Coronary artery (tissue), 2 donors: ENCODE measurements at regions not wholly inside any gene's neighbourhood (a gene's known extent, or its start where the extent isn't known, plus 50 kb on each side); places are given as distances from the start of the nearest gene placed in this dataset.
A peak's percentile ranks its signal among the peaks of the same experiment; 100 is the strongest.

Experiments used
- DNase-seq: peaks from one replicate; pipeline ENCODE4 v3.0.0-alpha.2; 2017; ENCODE audit warnings: low spot score
- H3K27ac ChIP-seq, 2 donors: fragments of 200-600 bp; sonication (generic); one replicate each; pipeline ENCODE4 v1.5.1; 2016 to 2019
- H3K4me3 ChIP-seq: fragments of 200-600 bp; sonication (generic); 2 replicates; pipeline ENCODE4 v1.5.1; 2016; ENCODE audit warnings: mild to moderate bottlenecking, moderate library complexity
- TF ChIP-seq, protein P1 (sequence below): fragments of 200-600 bp; sonication (generic); IDR thresholded peaks from one replicate; pipeline ENCODE4 v1.5.1; 2019; ENCODE audit warnings: antibody characterized with exemption

DNA sequence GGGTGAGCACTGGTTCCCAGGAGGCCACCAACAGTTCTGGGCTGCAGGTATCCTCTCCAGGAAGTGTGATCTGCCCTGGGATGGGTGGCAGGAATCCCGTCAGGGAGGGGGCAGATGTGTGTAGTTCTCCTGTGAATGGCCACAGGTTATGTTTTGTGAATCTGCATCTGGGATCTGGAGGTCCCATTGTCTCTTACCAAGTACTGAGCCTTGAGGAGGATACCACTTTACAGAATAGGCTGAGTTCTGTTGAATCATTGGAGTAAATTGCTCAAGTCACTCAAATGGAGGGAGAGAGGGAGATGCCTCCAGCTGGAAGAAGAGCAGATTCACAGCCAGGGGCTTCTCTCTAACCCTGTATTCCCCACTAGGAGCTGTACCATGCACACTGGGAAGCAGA, 168.2 kb downstream of the ANKRD30B start:
- TF ChIP-seq, protein P1, sequence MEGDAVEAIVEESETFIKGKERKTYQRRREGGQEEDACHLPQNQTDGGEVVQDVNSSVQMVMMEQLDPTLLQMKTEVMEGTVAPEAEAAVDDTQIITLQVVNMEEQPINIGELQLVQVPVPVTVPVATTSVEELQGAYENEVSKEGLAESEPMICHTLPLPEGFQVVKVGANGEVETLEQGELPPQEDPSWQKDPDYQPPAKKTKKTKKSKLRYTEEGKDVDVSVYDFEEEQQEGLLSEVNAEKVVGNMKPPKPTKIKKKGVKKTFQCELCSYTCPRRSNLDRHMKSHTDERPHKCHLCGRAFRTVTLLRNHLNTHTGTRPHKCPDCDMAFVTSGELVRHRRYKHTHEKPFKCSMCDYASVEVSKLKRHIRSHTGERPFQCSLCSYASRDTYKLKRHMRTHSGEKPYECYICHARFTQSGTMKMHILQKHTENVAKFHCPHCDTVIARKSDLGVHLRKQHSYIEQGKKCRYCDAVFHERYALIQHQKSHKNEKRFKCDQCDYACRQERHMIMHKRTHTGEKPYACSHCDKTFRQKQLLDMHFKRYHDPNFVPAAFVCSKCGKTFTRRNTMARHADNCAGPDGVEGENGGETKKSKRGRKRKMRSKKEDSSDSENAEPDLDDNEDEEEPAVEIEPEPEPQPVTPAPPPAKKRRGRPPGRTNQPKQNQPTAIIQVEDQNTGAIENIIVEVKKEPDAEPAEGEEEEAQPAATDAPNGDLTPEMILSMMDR = no peak
- Histone ChIP-seq H3K4me3 (no peak overlapping the region), H3K27ac (no peak overlapping the region)
- no peak for DNase-seq

- DNase-seq = no peak
- Histone ChIP-seq H3K27ac (no peak overlapping the region), H3K4me3 (no peak overlapping the region)
- TF ChIP-seq, protein P1 = no peak
Measured at GRCh38 chr18:14916851-14917250, 168.9 kb downstream of the ANKRD30B start.

DNA sequence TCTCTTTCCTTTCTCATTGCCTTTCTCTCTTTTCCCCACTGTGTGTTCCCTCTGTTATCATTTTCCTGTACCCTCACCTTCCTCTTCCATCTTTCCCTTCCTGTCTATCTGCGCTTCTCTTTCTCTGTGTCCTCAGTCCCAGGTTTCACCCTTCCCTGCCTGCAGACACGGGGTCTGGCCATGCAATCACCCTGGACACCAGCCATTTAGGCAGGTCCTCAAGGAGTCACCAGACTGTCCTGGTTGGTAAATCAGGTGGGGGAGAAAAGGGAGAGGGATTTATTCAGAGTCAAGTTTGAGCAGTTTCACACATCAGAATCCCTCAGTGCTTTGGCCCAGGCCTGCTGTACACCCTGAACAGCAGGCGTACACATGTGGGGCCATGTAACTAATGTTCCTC, 169.3 kb downstream of the ANKRD30B start:
- H3K4me3 ChIP-seq = no peak overlapping the region
- H3K27ac ChIP-seq = no peak overlapping the region
- TF ChIP-seq, protein P1 = no peak
- no peak for DNase-seq

- Histone ChIP-seq H3K27ac (no peak overlapping the region), H3K4me3 (no peak overlapping the region)
- no peak for DNase-seq
- TF ChIP-seq, protein P1 = no peak
Measured at GRCh38 chr18:14919666-14920065, 171.7 kb downstream of the ANKRD30B start.

GRCh38 chr18:14921031-14921430, 173.1 kb downstream of the ANKRD30B start:
- H3K27ac ChIP-seq = no peak overlapping the region
- TF ChIP-seq, protein P1 = no peak
- DNase-seq = peak; percentile 8
- no peak overlapping the region for H3K4me3 ChIP-seq

DNA sequence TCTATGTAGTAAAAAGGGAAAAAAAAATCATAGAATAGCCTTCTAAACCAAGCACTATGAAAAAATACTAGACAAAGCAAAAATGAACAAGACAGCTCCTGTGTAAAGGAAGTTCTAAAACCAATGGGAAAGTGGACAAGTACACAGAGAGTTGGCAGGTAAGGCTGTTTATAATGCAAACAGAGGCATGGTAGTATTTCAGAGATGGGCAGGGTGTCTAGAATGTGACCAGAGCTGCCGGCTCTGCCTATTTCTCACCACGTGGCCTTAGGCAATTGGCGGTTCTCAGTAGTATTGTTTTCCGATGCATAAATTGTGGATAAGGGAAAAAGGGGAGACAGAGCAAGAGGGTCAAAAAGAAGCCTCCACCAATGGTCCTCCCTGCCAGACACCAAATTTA, 173.6 kb downstream of the ANKRD30B start:
- no peak for DNase-seq
- Histone ChIP-seq H3K4me3 (no peak overlapping the region), H3K27ac (no peak overlapping the region)
- TF ChIP-seq, protein P1 = no peak

- DNase-seq = peak; percentile 19
- TF ChIP-seq, protein P1 = no peak
- no peak overlapping the region for H3K4me3 ChIP-seq
- no peak overlapping the region for H3K27ac ChIP-seq
Measured at GRCh38 chr18:14922031-14922430, 174.1 kb downstream of the ANKRD30B start.
